ENCODE measurements at regions not wholly inside any gene's neighbourhood (a gene's known extent, or its start where the extent isn't known, plus 50 kb on each side); places are given as distances from the start of the nearest gene placed in this dataset.

DNA sequence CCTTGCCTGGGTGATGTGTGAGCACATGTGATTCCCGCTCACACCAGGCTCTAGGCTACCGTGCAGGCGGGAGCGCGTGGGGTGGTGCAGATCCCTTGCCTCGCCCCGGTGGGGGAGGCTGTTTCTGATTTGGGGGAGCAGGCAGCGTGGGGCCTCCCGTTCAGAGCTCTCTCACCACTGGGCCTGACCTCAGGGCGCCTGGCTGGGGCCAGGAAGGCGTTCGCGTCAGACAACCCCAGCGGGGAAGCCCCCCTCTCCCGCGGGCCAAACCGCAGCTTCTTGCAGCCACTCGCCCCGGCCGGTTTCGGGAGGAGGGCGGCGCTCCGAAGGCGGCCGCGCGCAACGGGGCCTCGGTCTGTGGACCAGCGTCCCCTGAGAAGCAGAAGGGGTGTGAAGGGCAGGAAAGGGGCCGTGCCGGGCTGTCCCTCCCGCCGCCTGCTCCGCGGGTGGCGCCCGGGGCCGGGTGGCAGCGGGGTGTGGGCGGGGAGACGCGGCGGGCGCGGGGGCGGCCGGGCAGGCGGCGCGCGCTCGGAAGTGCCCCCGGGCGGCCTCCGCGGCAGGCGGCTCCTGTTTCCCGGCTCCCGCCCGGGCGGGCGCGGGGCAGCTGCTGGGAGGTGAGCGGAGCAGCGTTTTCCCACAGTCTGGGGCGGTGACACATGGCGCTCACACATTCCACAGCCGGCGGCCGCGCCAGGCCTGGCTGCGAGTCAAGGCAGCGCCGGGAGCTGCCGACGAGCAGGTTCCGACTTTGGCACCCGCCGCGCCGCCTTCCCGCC, 65.1 kb upstream of the HES1 start:
- TF ChIP-seq, protein P1, sequence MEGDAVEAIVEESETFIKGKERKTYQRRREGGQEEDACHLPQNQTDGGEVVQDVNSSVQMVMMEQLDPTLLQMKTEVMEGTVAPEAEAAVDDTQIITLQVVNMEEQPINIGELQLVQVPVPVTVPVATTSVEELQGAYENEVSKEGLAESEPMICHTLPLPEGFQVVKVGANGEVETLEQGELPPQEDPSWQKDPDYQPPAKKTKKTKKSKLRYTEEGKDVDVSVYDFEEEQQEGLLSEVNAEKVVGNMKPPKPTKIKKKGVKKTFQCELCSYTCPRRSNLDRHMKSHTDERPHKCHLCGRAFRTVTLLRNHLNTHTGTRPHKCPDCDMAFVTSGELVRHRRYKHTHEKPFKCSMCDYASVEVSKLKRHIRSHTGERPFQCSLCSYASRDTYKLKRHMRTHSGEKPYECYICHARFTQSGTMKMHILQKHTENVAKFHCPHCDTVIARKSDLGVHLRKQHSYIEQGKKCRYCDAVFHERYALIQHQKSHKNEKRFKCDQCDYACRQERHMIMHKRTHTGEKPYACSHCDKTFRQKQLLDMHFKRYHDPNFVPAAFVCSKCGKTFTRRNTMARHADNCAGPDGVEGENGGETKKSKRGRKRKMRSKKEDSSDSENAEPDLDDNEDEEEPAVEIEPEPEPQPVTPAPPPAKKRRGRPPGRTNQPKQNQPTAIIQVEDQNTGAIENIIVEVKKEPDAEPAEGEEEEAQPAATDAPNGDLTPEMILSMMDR (IDR thresholded peaks at IDR 0.05; ENCODE audit: control insufficient read depth, extremely low read depth, insufficient read depth) = no peak
- DNase-seq (ENCODE audit: low read depth) = peak; percentile 67

DNA sequence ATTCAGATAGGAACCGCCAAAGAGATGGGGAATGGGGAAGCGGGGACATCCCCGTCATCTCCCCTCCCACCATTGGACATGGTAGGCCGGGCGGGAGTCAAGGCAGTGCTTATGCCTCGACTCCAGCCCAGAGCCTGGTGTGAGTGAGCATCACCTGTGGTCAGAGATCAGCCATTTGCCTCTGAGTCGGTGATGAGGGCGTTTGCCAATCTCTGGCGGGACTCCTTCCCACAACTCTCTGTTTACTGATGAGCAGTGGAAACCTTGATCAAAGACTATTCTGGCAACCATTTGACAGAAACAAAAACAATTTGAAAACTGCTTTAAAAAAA, 63.9 kb upstream of the HES1 start:
- DNase-seq (ENCODE audit: low read depth) = no peak

More for the DNA sequence above, 65.1 kb upstream of the HES1 start:
- H3K4me3 ChIP-seq (ENCODE audit: low read depth, low read length) = peak overlapping the region; percentile 53

DNA sequence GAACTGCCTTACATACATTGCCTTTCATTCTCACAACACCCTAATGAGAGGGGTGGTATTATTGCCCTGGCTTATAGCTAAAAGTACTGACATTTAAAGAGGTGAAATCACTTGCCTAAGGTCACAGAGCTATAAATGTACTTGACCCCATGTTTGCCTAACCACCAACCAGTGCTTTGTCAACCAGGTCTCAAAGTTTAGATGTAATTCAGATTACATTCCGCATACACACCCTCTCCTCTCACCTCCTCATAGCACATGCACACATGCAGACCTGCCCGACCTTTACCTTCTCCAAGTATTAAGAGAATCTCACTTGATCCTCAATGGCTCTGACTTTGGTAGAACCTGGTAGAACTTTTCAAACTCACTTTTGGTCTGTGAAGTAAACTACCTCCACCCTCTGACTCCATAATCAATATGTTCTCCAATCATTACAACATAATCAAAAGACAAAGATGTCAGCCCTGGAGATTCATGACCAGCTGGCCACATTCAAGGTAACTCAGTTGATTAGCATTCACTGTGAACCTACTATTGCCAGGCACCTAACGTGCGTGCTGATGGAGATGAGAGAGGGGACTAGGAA, 63.2 kb upstream of the HES1 start:
- H3K4me3 ChIP-seq (ENCODE audit: low read depth, low read length) = no peak overlapping the region
- TF ChIP-seq, protein P1 (IDR thresholded peaks at IDR 0.05; ENCODE audit: control insufficient read depth, extremely low read depth, insufficient read depth) = no peak
- no peak for DNase-seq (ENCODE audit: low read depth)

More for the DNA sequence above, 63.9 kb upstream of the HES1 start:
- no peak overlapping the region for H3K4me3 ChIP-seq (ENCODE audit: low read depth, low read length)
- TF ChIP-seq, protein P1 (IDR thresholded peaks at IDR 0.05; ENCODE audit: control insufficient read depth, extremely low read depth, insufficient read depth) = no peak

DNA sequence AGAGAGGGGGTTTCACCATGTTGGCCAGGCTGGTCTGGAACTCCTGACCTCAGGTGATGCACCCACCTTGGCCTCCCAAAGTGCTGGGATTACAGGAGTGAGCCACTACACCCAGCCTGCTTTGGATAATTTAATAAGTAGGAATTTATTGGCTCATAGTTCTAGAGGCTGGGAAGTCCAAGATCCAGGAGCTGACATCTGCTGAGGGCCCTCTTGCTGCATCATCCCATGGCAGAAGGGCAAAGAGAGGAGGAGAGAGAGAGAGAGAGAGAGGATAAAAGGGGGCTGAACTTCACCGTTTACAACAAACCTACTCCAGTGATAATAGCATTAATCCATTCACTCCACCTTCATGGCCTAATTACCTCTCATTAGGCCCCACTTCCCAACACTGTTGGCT, 62.0 kb upstream of the HES1 start:
- no peak overlapping the region for H3K4me3 ChIP-seq (ENCODE audit: low read depth, low read length)
- no peak for DNase-seq (ENCODE audit: low read depth)
- TF ChIP-seq, protein P1 (IDR thresholded peaks at IDR 0.05; ENCODE audit: control insufficient read depth, extremely low read depth, insufficient read depth) = no peak

DNA sequence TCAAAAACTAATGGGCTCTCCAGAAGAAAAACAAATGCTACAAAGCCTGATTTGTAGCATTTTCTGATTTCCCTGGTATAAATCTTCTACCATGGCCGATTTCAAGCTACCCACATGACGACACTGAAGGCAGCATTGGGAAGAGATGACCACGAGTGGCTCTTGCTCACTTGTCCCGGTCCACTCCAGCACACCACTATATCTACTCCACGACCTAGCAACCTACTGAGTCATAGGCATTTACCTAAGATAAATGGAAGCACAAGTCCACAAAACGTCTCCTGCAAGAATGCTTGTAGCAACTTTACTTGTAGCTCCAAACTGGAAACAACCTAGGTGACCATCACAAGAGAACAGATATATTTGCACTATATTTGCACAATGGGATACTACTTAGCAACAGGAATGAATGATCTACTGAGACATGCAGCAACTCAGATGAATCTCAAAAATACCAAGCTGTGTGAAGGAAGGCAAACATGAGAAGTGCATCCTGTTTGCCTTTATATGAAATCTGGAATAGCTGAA, 60.8 kb upstream of the HES1 start:
- DNase-seq (ENCODE audit: low read depth) = no peak
- no peak overlapping the region for H3K4me3 ChIP-seq (ENCODE audit: low read depth, low read length)
- TF ChIP-seq, protein P1 (IDR thresholded peaks at IDR 0.05; ENCODE audit: control insufficient read depth, extremely low read depth, insufficient read depth) = no peak

DNA sequence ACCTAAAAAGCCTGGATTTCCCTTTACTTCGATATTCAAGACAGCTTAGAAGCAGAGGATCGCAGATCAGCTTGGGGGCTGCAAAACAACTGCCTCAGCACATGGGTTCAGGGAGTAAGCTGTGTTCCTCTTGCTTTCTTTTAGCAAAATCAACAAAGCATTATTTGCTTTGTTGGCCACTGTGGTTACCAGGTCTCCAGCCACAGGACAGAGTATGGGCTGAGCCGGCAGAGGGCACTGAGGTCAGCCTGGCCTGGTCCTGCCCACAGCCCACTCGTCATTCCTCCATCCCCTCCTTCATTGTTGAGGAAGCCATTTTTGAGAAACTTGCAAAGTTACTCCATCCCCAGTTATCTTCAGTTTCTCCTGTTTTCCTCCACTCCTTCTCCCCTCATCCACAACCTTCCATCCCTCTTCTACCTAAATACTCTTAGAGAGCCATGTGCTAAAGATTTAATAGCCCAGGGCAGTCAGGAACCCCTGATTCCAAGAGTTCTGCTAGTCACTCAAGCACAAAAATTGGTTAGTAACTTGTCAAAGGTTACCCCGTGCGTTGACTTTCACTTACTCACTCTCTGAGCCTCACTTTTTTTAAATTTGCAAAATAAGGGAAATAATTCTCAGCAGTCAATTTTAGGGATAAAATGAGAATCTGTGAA, 60.0 kb upstream of the HES1 start:
- DNase-seq (ENCODE audit: low read depth) = peak; percentile 49
- no peak overlapping the region for H3K4me3 ChIP-seq (ENCODE audit: low read depth, low read length)
- TF ChIP-seq, protein P1 (IDR thresholded peaks at IDR 0.05; ENCODE audit: control insufficient read depth, extremely low read depth, insufficient read depth) = peak; percentile 54

All from LNCaP clone FGC (cell line).